ENCODE measurements at regions not wholly inside any gene's neighbourhood (a gene's known extent, or its start where the extent isn't known, plus 50 kb on each side); places are given as distances from the start of the nearest gene placed in this dataset.

GRCh38 chr16:56113223-56113622, 78.1 kb upstream of the GNAO1 start (continued):
- TF ChIP-seq BHLHE40 (IDR thresholded peaks at IDR 0.05; ENCODE audit: borderline replicate concordance in 1 of 2, low read depth in 2 of 2, low read length in 1 of 2) (no peak), SMARCA5 (IDR thresholded peaks at IDR 0.05) (no peak), TAF1 (IDR thresholded peaks at IDR 0.05; ENCODE audit: borderline replicate concordance, low read depth, low read length) (no peak), EGR1 (IDR thresholded peaks at IDR 0.05; ENCODE audit: borderline replicate concordance in 1 of 2, low read depth in 2 of 2, low read length in 2 of 2) (no peak), JUND (IDR thresholded peaks at IDR 0.05; ENCODE audit: low read depth, low read length) (no peak), TCF12 (IDR thresholded peaks at IDR 0.05; ENCODE audit: low read depth, low read length) (no peak), USF2 (IDR thresholded peaks at IDR 0.05; ENCODE audit: borderline replicate concordance, low read depth, low read length) (no peak)

GRCh38 chr16:56111100-56111499, 80.2 kb upstream of the GNAO1 start:
- intact Hi-C loops (cut with micrococcal nuclease; ENCODE audit: unreplicated experiment) (no loop called here), in situ Hi-C loops (cut with MboI) (no loop called here)
- Histone ChIP-seq H3K36me3 (ENCODE audit: control insufficient read depth in 2 of 2, insufficient read depth in 2 of 2, low read length in 1 of 2) (no peaks in the 10 kb centered on the region), H3K27me3 (replicated peaks in 1 of 2; ENCODE audit: control insufficient read depth in 2 of 2, insufficient read depth in 2 of 2, low read length in 1 of 2) (peaks cover 0 to 2% of the 10 kb centered on the region in 2 experiments; a peak in 2 of 4 replicates), H3K79me2 (ENCODE audit: control insufficient read depth, insufficient read depth, low read length) (no peaks in the 10 kb centered on the region), H3K4me3 (no peak overlapping the region), H3K4me2 (ENCODE audit: control insufficient read depth, insufficient read depth) (no peak overlapping the region), H3K27ac (ENCODE audit: control insufficient read depth, insufficient read depth) (no peak overlapping the region), H4K20me1 (ENCODE audit: control insufficient read depth, insufficient read depth) (no peaks in the 10 kb centered on the region), H2AFZ (ENCODE audit: control insufficient read depth, low read depth, low read length) (no peak overlapping the region), H3K9me3 (replicated peaks; ENCODE audit: control insufficient read depth, insufficient read depth, low read length) (no peaks in the 10 kb centered on the region), H3K4me1 (ENCODE audit: control insufficient read depth, insufficient read depth, low read length) (no peaks in the 10 kb centered on the region), H3K9ac (ENCODE audit: control insufficient read depth, insufficient read depth, low read length) (no peak overlapping the region)
- TF ChIP-seq NR2C1 (IDR thresholded peaks at IDR 0.05) (no peak), FOS (IDR thresholded peaks at IDR 0.05; ENCODE audit: borderline replicate concordance, extremely low read depth, insufficient read length) (no peak), MEF2B (IDR thresholded peaks at IDR 0.05; ENCODE audit: partially characterized antibody, poor library complexity, severe bottlenecking) (no peak), HCFC1 (IDR thresholded peaks at IDR 0.05; ENCODE audit: low read length) (no peak), CREB1 (IDR thresholded peaks at IDR 0.05; ENCODE audit: low read depth) (no peak), ASH2L (IDR thresholded peaks at IDR 0.05; ENCODE audit: borderline replicate concordance, low read depth) (no peak)
- POLR2A ChIA-PET: no interaction called here
- BruUV-seq (replicated peaks): no TSS peak
- ATAC-seq (no peak), DNase-seq (ENCODE audit: low read depth, low spot score) (no peak), FAIRE-seq (no peak)
- 1% methylated on average over 5 of the region's 5 CpGs for WGBS (ENCODE audit: insufficient coverage, insufficient replicate concordance, low lambda C conversion rate, missing lambda C conversion rate)
- RAD21 ChIA-PET (ENCODE audit: unreplicated experiment): no interaction called here
- SMC1A ChIA-PET (ENCODE audit: uncharacterized antibody, unreplicated experiment): interaction anchor here (0.7 kb wide), 1 partner anchor 39 kb away, joined by 3 read pairs; no protein-coding TSS in a partner anchor
- CTCF ChIA-PET: no interaction called here

All from GM12878 (cell line).